SK-N-SH treated with all-trans-retinoic acid at 6 μM for 48 hours (cell line): ENCODE measurements at regions not wholly inside any gene's neighbourhood (a gene's known extent, or its start where the extent isn't known, plus 50 kb on each side); places are given as distances from the start of the nearest gene placed in this dataset.

Source experiments
- ATAC-seq: fragments of 200-7000 bp; cut with Tn5 transposase; 3 replicates; pipeline ENCODE4 v1.9.1; 2020; ENCODE audit warnings: mild to moderate bottlenecking, moderate library complexity
- BACH2 ChIP-seq: fragments of 250-450 bp; sonication (Bioruptor Pico); IDR thresholded peaks from 2 replicates; pipeline ENCODE4 v1.9.0; 2021; ENCODE audit warnings: mild to moderate bottlenecking, borderline replicate concordance
- CREB5 ChIP-seq: fragments of 250-450 bp; sonication (Bioruptor Pico); IDR thresholded peaks from 2 replicates; pipeline ENCODE4 v1.5.1; 2020; ENCODE audit warnings: low read depth, mild to moderate bottlenecking, moderate library complexity
- CSDC2 ChIP-seq: fragments of 250-450 bp; sonication (Bioruptor Pico); IDR thresholded peaks from 2 replicates; pipeline ENCODE4 v1.5.0; 2020; ENCODE audit warnings: mild to moderate bottlenecking, moderate library complexity
- ESRRG ChIP-seq: fragments of 250-450 bp; sonication (Bioruptor Pico); IDR thresholded peaks from 2 replicates; pipeline ENCODE4 v1.6.1; 2021; ENCODE audit warnings: mild to moderate bottlenecking
- ISL1 ChIP-seq: fragments of 250-450 bp; sonication (Bioruptor Pico); IDR thresholded peaks from 2 replicates; pipeline ENCODE4 v2.1.2; 2022; ENCODE audit warnings: mild to moderate bottlenecking, moderate library complexity
- PPARA ChIP-seq: fragments of 250-450 bp; sonication (Bioruptor Pico); IDR thresholded peaks from 2 replicates; pipeline ENCODE4 v1.5.0; 2020; ENCODE audit warnings: mild to moderate bottlenecking, borderline replicate concordance
- RARB ChIP-seq: fragments of 250-450 bp; sonication (Bioruptor Pico); IDR thresholded peaks from 2 replicates; pipeline ENCODE4 v1.8.0; 2021; ENCODE audit warnings: mild to moderate bottlenecking, moderate library complexity
- SNAI2 ChIP-seq: fragments of 250-450 bp; sonication (Bioruptor Pico); IDR thresholded peaks from 2 replicates; pipeline ENCODE4 v1.5.0; 2020; ENCODE audit warnings: mild to moderate bottlenecking, moderate library complexity
- TCF4 ChIP-seq: fragments of 250-450 bp; sonication (Bioruptor Pico); IDR thresholded peaks from 2 replicates; pipeline ENCODE4 v1.8.0; 2021; ENCODE audit warnings: mild to moderate bottlenecking, moderate library complexity, borderline replicate concordance
- TOX ChIP-seq: fragments of 250-450 bp; sonication (Bioruptor Pico); IDR thresholded peaks from 2 replicates; pipeline ENCODE4 v1.8.0; 2021; ENCODE audit warnings: mild to moderate bottlenecking, moderate library complexity, borderline replicate concordance
- TSHZ2 ChIP-seq: fragments of 250-450 bp; sonication (Bioruptor Pico); IDR thresholded peaks from 2 replicates; pipeline ENCODE4 v1.5.0; 2020; ENCODE audit warnings: mild to moderate bottlenecking, moderate library complexity
- ZC3H10 ChIP-seq: fragments of 250-450 bp; sonication (Bioruptor Pico); IDR thresholded peaks from 2 replicates; pipeline ENCODE4 v1.5.1; 2021; ENCODE audit warnings: mild to moderate bottlenecking, moderate library complexity
- ZFP3 ChIP-seq: fragments of 250-450 bp; sonication (Bioruptor Pico); IDR thresholded peaks from 2 replicates; pipeline ENCODE4 v1.5.0; 2020; ENCODE audit warnings: mild to moderate bottlenecking, moderate library complexity
- ZFP30 ChIP-seq: fragments of 450-650 bp; formaldehyde crosslinking; IDR thresholded peaks from 2 replicates; pipeline ENCODE4 v1.5.0; 2022; ENCODE audit warnings: mild to moderate bottlenecking, moderate library complexity
- ZNF565 ChIP-seq: fragments of 450-650 bp; formaldehyde crosslinking; conservative IDR thresholded peaks from 2 replicates; pipeline ENCODE4 v1.5.0; 2020; ENCODE audit warnings: low read depth, mild to moderate bottlenecking, moderate library complexity
- ZNF70 ChIP-seq: fragments of 450-650 bp; formaldehyde crosslinking; IDR thresholded peaks from 2 replicates; pipeline ENCODE4 v1.5.0; 2020; ENCODE audit warnings: mild to moderate bottlenecking, moderate library complexity
- ZNF8 ChIP-seq: fragments of 450-650 bp; formaldehyde crosslinking; IDR thresholded peaks from 2 replicates; pipeline ENCODE4 v1.5.0; 2020; ENCODE audit warnings: mild to moderate bottlenecking, moderate library complexity
- TF ChIP-seq, protein P1 (sequence below): fragments of 250-450 bp; sonication (Bioruptor Pico); IDR thresholded peaks from 2 replicates; pipeline ENCODE4 v1.8.0; 2021; ENCODE audit warnings: low read depth, mild to moderate bottlenecking, moderate library complexity, borderline replicate concordance
- TF ChIP-seq, protein P2 (sequence below): fragments of 250-450 bp; sonication (Bioruptor Pico); IDR thresholded peaks from 2 replicates; pipeline ENCODE4 v1.5.1; 2021; ENCODE audit warnings: mild to moderate bottlenecking, moderate library complexity

- TF ChIP-seq CSDC2 (CRISPR knock-in tag) (no peak), ZNF565 (CRISPR knock-in tag) (no peak), TCF4 (CRISPR knock-in tag) (no peak), ZNF8 (CRISPR knock-in tag) (no peak), ZNF70 (no peak), SNAI2 (CRISPR knock-in tag) (no peak), ZC3H10 (CRISPR knock-in tag) (no peak), RARB (no peak), TOX (CRISPR knock-in tag) (no peak), ZFP30 (CRISPR knock-in tag) (no peak), ESRRG (no peak), TSHZ2 (CRISPR knock-in tag) (no peak)
- TF ChIP-seq, protein P1, sequence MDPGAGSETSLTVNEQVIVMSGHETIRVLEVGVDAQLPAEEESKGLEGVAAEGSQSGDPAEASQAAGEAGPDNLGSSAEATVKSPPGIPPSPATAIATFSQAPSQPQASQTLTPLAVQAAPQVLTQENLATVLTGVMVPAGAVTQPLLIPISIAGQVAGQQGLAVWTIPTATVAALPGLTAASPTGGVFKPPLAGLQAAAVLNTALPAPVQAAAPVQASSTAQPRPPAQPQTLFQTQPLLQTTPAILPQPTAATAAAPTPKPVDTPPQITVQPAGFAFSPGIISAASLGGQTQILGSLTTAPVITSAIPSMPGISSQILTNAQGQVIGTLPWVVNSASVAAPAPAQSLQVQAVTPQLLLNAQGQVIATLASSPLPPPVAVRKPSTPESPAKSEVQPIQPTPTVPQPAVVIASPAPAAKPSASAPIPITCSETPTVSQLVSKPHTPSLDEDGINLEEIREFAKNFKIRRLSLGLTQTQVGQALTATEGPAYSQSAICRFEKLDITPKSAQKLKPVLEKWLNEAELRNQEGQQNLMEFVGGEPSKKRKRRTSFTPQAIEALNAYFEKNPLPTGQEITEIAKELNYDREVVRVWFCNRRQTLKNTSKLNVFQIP: no peak
- TF ChIP-seq, protein P2, sequence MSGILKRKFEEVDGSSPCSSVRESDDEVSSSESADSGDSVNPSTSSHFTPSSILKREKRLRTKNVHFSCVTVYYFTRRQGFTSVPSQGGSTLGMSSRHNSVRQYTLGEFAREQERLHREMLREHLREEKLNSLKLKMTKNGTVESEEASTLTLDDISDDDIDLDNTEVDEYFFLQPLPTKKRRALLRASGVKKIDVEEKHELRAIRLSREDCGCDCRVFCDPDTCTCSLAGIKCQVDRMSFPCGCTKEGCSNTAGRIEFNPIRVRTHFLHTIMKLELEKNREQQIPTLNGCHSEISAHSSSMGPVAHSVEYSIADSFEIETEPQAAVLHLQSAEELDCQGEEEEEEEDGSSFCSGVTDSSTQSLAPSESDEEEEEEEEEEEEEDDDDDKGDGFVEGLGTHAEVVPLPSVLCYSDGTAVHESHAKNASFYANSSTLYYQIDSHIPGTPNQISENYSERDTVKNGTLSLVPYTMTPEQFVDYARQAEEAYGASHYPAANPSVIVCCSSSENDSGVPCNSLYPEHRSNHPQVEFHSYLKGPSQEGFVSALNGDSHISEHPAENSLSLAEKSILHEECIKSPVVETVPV (CRISPR knock-in tag): no peak
- TF ChIP-seq, all 23 proteins: peak for 0
Observed at GRCh38 chr1:164087906-164088453, 471.0 kb upstream of the PBX1 start.

DNA sequence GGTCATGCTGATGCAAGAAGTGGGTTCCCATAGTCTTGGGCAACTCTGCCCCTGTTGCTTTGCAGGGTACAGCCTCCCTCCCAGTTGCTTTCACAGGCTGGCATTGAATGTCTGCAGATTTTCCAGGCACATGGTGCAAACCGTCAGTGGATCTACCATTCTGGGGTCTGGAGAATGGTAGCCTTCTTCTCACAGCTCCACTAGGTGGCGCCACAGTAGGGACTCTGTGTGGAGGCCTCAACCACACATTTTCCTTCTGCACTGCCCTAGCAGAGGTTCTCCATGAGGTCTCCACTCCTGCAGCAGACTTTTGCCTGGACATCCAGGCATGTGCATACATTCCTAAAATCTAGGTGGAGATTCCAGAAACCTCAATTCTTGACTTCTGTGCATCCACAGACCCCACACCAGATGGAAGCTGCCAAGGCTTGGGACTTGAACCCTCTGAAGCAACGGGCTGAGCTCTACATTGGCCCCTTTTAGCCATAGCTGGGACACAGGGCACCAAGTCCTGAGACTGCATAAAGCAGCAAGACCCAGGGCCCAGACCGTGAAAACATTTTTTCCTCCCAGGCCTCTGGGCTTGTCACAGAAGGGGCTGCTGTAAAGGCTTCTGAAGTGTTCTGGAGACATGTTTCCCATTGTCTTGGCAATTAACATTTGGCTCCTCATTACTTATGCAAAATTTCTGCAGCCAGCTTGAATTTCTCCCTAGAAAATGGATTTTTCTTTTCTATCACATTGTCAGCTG, 466.2 kb upstream of the PBX1 start:
- no peak for ATAC-seq
- TF ChIP-seq, protein P1: no peak
- no peak for TF ChIP-seq SNAI2 (CRISPR knock-in tag)
- TF ChIP-seq PPARA (CRISPR knock-in tag): no peak
- no peak for TF ChIP-seq ZC3H10 (CRISPR knock-in tag)

More at GRCh38 chr1:164087906-164088453, 471.0 kb upstream of the PBX1 start:
- no peak for ATAC-seq

- ATAC-seq: no peak
- TF ChIP-seq TSHZ2 (CRISPR knock-in tag): no peak
- TF ChIP-seq ZNF565 (CRISPR knock-in tag): no peak
- no peak for TF ChIP-seq CREB5 (CRISPR knock-in tag)
- TF ChIP-seq TCF4 (CRISPR knock-in tag): no peak
- TF ChIP-seq ZFP3 (CRISPR knock-in tag): no peak
- no peak for TF ChIP-seq BACH2 (CRISPR knock-in tag)
- TF ChIP-seq ZFP30 (CRISPR knock-in tag): no peak
- TF ChIP-seq PPARA (CRISPR knock-in tag): no peak
- no peak for TF ChIP-seq SNAI2 (CRISPR knock-in tag)
- no peak for TF ChIP-seq RARB
- no peak for TF ChIP-seq ISL1 (CRISPR knock-in tag)
- TF ChIP-seq ZNF70: no peak
Observed at GRCh38 chr1:164093543-164093942, 465.4 kb upstream of the PBX1 start.
